Parathyroid adenoma (tissue), 2 donors: ENCODE measurements at regions not wholly inside any gene's neighbourhood (a gene's known extent, or its start where the extent isn't known, plus 50 kb on each side); places are given as distances from the start of the nearest gene placed in this dataset.

Source experiments
- H2AFZ ChIP-seq: fragments of 300-600 bp; sonication (generic); one replicate; pipeline ENCODE4 v1.7.0; 2017; ENCODE audit warnings: antibody characterized with exemption, mild to moderate bottlenecking
- H3K27ac ChIP-seq: fragments of 300-600 bp; sonication (generic); one replicate; pipeline ENCODE4 v1.7.0; 2017
- H3K27me3 ChIP-seq: fragments of 300-600 bp; sonication (generic); one replicate; pipeline ENCODE4 v1.7.0; 2017; ENCODE audit warnings: low read length; ENCODE audit not compliant: control insufficient read depth, insufficient read depth
- H3K36me3 ChIP-seq: fragments of 300-600 bp; sonication (generic); one replicate; pipeline ENCODE4 v1.7.0; 2017; ENCODE audit warnings: low read length; ENCODE audit not compliant: control insufficient read depth, insufficient read depth
- H3K4me1 ChIP-seq: fragments of 300-600 bp; sonication (generic); one replicate; pipeline ENCODE4 v1.7.0; 2017; ENCODE audit warnings: control low read depth
- H3K4me2 ChIP-seq: fragments of 300-600 bp; sonication (generic); one replicate; pipeline ENCODE4 v1.7.0; 2017; ENCODE audit warnings: low read length
- H3K4me3 ChIP-seq: fragments of 300-600 bp; sonication (generic); one replicate; pipeline ENCODE4 v1.7.0; 2017; ENCODE audit warnings: low read depth, low read length
- H3K79me2 ChIP-seq: fragments of 300-600 bp; sonication (generic); one replicate; pipeline ENCODE4 v1.7.0; 2017; ENCODE audit warnings: control low read depth
- H3K9ac ChIP-seq: fragments of 300-600 bp; sonication (generic); one replicate; pipeline ENCODE4 v1.7.0; 2017; ENCODE audit warnings: mild to moderate bottlenecking
- H3K9me3 ChIP-seq: fragments of 300-600 bp; sonication (generic); one replicate; pipeline ENCODE4 v1.7.0; 2017; ENCODE audit warnings: low read length; ENCODE audit not compliant: control insufficient read depth
- CTCF ChIP-seq: fragments of 300-600 bp; sonication (generic); IDR thresholded peaks from one replicate; pipeline ENCODE4 v1.7.0; 2017; ENCODE audit warnings: antibody characterized with exemption, mild to moderate bottlenecking
- donor health status: primary hyperparathyroidism.

GRCh38 chr16:59289151-59289550 lies 555.0 kb upstream of the GOT2 start:
- TF ChIP-seq CTCF, result no peak
- no peak overlapping the region for H3K4me3 ChIP-seq

GRCh38 chr16:59274141-59274540 lies 540.0 kb upstream of the GOT2 start:
- Histone ChIP-seq H3K4me2 (no peak overlapping the region), H3K4me1 (no peaks in the 10 kb centered on the region), H3K36me3 (no peaks in the 10 kb centered on the region), H3K4me3 (no peak overlapping the region), H3K27ac (no peak overlapping the region), H3K9ac (no peak overlapping the region), H3K27me3 (no peaks in the 10 kb centered on the region), H3K9me3 (no peaks in the 10 kb centered on the region), H2AFZ (no peak overlapping the region), H3K79me2 (no peaks in the 10 kb centered on the region)
- TF ChIP-seq CTCF, result no peak

More at GRCh38 chr16:59289151-59289550, 555.0 kb upstream of the GOT2 start:
- no peaks in the 10 kb centered on the region for H3K4me1 ChIP-seq
- H3K9ac ChIP-seq, result no peak overlapping the region
- H3K79me2 ChIP-seq, result no peaks in the 10 kb centered on the region
- H3K27me3 ChIP-seq, result no peaks in the 10 kb centered on the region
- H3K27ac ChIP-seq, result no peak overlapping the region
- no peak overlapping the region for H3K4me2 ChIP-seq
- H3K9me3 ChIP-seq, result no peaks in the 10 kb centered on the region
- H2AFZ ChIP-seq, result no peak overlapping the region
- H3K36me3 ChIP-seq, result no peaks in the 10 kb centered on the region

- Histone ChIP-seq H2AFZ (no peak overlapping the region), H3K9ac (no peak overlapping the region)
These were observed 529.8 kb upstream of the GOT2 start for GRCh38 chr16:59263955-59264354.

DNA sequence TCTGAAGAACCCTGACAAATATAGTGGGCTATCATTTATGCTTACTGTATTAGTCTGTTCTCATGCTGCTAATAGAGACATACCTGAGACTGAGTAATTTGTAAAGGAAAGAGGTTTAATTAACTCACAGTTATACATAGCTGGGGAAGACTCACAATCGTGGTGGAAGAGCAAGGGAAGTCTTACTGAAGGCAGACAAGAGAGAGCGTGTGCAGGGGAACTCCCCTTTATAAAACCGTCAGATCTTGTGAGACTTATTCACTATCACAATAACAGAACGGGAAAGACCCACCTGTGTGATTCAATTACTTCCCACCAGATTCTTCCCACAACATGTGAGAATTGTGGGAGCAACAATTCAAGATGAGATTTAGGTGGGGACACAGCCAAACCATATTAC lies 526.8 kb upstream of the GOT2 start:
- no peaks in the 10 kb centered on the region for H3K27me3 ChIP-seq
- H3K9ac ChIP-seq, result no peak overlapping the region
- H3K79me2 ChIP-seq, result no peaks in the 10 kb centered on the region
- no peak overlapping the region for H3K4me2 ChIP-seq
- H3K9me3 ChIP-seq, result no peaks in the 10 kb centered on the region
- H3K36me3 ChIP-seq, result no peaks in the 10 kb centered on the region
- no peaks in the 10 kb centered on the region for H3K4me1 ChIP-seq
- TF ChIP-seq CTCF, result no peak
- no peak overlapping the region for H2AFZ ChIP-seq
- H3K4me3 ChIP-seq, result no peak overlapping the region
- H3K27ac ChIP-seq, result no peak overlapping the region

More at GRCh38 chr16:59263955-59264354, 529.8 kb upstream of the GOT2 start:
- no peaks in the 10 kb centered on the region for H3K9me3 ChIP-seq
- no peak overlapping the region for H3K27ac ChIP-seq
- no peaks in the 10 kb centered on the region for H3K4me1 ChIP-seq
- no peaks in the 10 kb centered on the region for H3K36me3 ChIP-seq
- H3K79me2 ChIP-seq, result no peaks in the 10 kb centered on the region
- no peaks in the 10 kb centered on the region for H3K27me3 ChIP-seq
- H3K4me2 ChIP-seq, result no peak overlapping the region
- no peak for TF ChIP-seq CTCF
- H3K4me3 ChIP-seq, result no peak overlapping the region

GRCh38 chr16:59259950-59260319 lies 525.8 kb upstream of the GOT2 start:
- Histone ChIP-seq H3K4me3 (no peak overlapping the region), H3K27me3 (no peaks in the 10 kb centered on the region), H3K9me3 (no peaks in the 10 kb centered on the region), H3K27ac (no peak overlapping the region), H2AFZ (no peak overlapping the region), H3K9ac (no peak overlapping the region), H3K4me2 (no peak overlapping the region), H3K36me3 (no peaks in the 10 kb centered on the region), H3K4me1 (no peaks in the 10 kb centered on the region), H3K79me2 (no peaks in the 10 kb centered on the region)
- no peak for TF ChIP-seq CTCF
